HG02588 (cell line): ENCODE measurements at regions not wholly inside any gene's neighbourhood (a gene's known extent, or its start where the extent isn't known, plus 50 kb on each side); places are given as distances from the start of the nearest gene placed in this dataset.
"Not testable (repeated sequence)": the region's sequence is repeated elsewhere in the genome, so short reads cannot be mapped to it uniquely, and the experiment has no call there.

ENCODE experiments used
- ATAC-seq: cut with Tn5 transposase; IDR thresholded peaks from one replicate; pipeline ENCODE4 v1.9.1; 2021; ENCODE audit warnings: mild to moderate bottlenecking, moderate library complexity; ENCODE audit not compliant: unreplicated experiment

DNA sequence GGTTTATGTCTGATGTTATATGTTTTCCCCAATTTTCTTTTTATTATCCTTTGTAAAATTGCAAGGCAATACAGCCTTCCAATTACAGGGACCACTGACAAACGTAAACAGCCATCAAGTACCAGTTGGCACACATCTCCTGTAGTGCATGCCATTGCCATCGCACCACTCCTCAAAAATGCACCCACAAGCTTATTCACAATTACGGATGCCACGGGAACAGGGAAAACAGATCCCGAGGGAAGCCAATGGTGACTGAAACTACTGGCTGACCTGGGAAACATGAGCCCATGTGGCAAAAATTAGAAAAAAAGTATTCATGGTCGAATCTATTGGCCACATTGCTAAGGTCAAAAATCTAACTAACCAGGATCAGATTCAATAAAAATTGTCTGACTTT is 395.2 kb downstream of the PAX1 start:
- ATAC-seq, result no peak

DNA sequence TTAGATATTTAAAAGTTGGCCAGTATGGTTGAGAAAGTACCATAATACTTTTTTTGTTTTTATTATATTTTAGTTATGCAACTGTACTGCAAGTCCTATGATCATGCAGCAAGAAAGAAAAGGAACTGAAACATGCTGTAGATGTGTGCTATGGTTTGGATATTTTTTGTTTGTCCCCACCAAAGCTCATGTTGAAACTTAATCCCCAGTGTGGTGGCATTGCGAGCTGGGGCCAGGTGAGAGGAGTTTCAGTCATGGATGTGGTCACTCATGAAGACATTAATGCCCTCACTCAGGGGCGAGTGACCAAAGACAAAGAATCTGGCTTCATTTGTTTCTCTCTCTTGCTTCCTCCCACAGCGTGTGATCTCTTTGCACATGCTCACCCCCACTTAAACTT is 393.9 kb downstream of the PAX1 start:
- no peak for ATAC-seq

GRCh38 chr20:22098511-22098910 is 393.0 kb downstream of the PAX1 start:
- no peak for ATAC-seq

DNA sequence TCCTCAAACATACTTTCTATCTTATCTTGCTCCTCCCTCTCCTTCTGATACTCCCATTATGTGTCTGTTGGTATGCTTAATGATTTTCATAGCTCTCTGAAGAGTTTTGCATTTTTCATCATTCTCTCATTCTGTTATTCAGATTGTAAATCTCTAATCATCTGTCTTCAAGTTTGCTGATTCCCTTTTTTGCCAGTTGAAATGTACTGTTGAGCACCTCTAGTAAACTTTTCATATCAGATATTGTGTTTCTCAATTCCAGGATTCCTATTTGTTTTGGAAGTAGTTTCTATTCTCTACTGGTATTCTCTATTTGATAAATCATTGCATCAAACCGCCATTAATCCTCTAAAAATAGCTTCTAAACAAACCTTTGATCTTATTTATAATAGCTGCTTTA is 387.7 kb downstream of the PAX1 start:
- ATAC-seq, result no peak

DNA sequence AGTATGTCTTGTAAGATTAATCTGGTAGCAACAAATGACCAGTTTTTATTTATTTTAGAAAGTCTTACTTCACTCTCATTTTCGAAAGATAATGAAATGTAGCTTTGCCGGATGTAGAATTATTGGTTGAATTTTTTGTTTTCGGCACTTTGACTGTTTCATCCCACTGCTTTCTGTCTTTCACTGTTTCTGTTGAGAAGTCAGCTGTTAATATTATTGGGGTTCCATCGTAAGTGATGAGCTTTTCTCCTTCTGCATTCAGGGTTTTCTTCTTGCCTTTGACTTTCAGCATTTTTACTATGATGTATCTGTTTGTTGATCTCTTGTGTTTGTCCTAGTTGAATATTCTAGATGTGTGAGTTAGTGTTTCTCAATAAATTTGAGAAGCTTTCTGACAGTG is 383.4 kb downstream of the PAX1 start:
- ATAC-seq, result no peak

DNA sequence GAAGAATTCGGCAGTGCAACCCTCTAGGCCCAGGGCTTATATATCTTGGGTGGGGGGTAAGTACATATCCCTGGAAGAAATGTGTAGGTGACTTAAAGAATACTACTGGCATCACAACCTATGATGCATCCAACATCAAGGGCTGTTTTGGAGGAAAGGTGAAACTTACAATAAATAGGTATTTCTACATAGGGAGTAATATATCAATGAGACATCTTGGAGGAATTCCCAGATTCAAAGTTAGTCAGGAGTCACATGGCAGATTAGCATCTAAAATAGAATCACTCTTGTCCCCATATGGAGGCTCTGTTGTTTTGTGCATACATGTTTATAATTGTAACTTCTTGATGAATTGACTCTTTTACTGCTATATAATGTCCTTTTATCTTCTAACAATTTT is 375.5 kb downstream of the PAX1 start:
- ATAC-seq, result no peak

DNA sequence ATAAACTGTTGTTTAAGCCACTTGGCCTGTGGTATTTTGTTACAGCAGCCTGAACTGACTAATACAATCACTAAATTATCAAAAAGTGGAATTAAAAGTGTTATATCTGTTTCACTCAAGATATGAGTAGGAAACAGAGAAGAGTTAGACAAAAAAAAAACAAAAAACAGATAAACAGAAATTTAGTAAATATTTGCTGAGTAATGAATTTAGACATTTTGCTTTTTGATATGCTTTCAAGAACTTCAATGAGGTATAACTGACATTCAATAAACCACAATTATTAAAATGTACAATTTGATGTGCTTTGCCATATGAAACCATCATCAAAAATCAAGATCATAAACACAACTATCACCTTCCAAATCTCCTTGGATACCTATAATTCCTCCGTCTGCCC is 369.2 kb downstream of the PAX1 start:
- no peak for ATAC-seq

DNA sequence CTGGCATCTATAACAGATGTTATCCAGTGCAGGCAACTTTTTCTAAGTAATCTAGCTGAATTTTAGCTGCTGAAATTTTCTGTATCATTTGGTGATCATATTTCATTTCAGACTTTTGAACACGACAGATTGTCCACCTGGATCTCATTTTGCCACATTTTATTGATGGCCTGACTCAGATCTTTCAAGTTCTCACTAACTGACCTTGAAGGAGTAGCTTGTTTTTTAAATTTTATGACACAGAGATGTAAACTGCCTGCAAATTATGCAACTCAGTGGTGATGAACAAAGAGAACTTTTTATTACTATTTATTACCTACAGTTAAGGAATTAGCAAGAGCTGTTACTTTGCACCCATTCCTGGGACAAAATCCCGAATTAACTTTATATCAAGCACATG is 366.4 kb downstream of the PAX1 start:
- no peak for ATAC-seq

GRCh38 chr20:22070610-22071058 is 365.2 kb downstream of the PAX1 start:
- no peak for ATAC-seq

- no peak for ATAC-seq
Observed at GRCh38 chr20:22063753-22064152, 358.3 kb downstream of the PAX1 start.

GRCh38 chr20:22062874-22063273 is 357.4 kb downstream of the PAX1 start:
- no peak for ATAC-seq

- ATAC-seq, result no peak
Observed at GRCh38 chr20:22060610-22061009, 355.1 kb downstream of the PAX1 start.

DNA sequence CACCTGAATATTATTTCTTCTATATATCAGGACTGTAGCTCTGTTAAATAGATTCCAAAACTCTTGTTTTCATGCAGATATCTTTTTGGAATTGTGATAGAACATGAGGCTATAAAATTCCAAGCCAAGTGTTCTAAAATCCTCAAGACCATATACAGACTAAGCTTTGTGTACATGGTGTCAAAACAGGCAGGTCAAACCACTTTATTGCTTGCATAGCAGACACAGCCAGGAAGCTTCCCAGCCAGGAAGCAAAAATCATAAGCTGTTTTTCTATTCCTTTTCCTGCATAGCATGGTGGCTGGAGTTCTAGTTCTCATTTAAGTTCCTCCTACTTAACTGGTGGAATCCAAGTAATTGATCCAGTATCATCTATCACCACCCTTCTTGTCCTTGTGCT is 353.3 kb downstream of the PAX1 start:
- ATAC-seq, result no peak

DNA sequence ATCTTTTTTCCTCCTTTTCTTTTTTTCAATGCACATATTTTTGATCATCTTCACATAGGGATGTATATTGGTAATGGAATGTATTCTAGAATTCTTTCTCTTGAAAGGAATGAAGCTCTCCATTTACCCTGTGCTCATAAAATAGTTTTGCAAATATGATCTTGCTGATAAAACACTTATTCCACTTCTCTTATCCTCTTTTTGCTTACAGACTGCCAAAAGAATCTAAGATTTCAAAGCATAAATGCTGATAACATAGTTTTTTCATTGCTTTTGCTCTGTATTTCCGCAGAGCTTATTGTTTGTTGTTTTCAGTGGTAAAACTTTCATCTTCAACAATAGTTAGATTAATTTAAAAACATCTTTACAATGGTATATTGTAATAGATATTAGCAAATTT is 350.5 kb downstream of the PAX1 start:
- no peak for ATAC-seq

- ATAC-seq, result no peak
Observed at GRCh38 chr20:22052025-22052650, 346.7 kb downstream of the PAX1 start.

GRCh38 chr20:22045956-22046507 is 340.6 kb downstream of the PAX1 start:
- not testable (repeated sequence) for ATAC-seq

GRCh38 chr20:22027423-22027822 is 322.0 kb downstream of the PAX1 start:
- ATAC-seq, result no peak

GRCh38 chr20:22020201-22020600 is 314.7 kb downstream of the PAX1 start:
- no peak for ATAC-seq

- ATAC-seq, result no peak
Observed at GRCh38 chr20:22008456-22008855, 303.0 kb downstream of the PAX1 start.

DNA sequence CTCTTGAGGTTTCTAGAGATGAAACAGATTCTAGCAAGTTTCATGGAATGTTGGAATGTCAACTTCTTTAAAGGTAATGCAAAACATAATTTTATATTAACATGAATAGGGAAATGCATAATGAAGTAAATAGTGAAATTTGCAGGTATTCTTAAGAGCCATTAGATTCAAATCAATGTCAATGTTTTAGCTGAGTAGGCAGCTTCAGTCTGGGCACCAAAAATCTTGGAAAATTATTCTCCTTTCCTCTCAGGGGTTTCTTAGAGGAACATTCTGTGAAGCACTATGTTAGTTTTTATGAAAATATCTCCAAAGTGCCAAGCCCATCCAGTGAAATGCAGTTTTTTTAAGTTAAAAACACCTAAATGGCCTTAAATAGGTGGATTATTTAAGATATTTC is 300.8 kb downstream of the PAX1 start:
- ATAC-seq, result no peak

- ATAC-seq, result no peak
Observed at GRCh38 chr20:22005535-22005934, 300.1 kb downstream of the PAX1 start.

DNA sequence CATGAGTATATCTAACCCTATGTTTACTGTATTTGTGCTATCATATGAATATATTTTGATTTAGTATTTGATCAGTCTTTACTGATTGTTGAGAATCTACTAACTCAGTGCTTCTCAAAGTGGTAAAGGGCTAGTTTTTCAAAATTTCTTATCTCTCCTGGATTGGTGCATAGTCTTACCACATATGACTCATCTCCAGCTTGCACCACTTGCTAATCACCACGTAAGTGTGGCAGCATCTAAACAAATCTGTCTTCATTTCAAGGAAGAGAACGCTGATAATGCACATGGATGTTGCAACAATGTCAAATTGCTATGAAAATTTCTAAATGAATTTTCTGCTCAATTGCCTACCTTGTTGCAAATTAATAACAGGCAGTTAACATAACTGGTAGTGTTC is 299.5 kb downstream of the PAX1 start:
- ATAC-seq, result no peak

- no peak for ATAC-seq
Observed at GRCh38 chr20:22003680-22004079, 298.2 kb downstream of the PAX1 start.
